GM19043 (cell line): ENCODE measurements at regions not wholly inside any gene's neighbourhood (a gene's known extent, or its start where the extent isn't known, plus 50 kb on each side); places are given as distances from the start of the nearest gene placed in this dataset.
"Not testable (repeated sequence)": the region's sequence is repeated elsewhere in the genome, so short reads cannot be mapped to it uniquely, and the experiment has no call there.

Source experiments
- ATAC-seq: cut with Tn5 transposase; IDR thresholded peaks from one replicate; pipeline ENCODE4 v1.9.1; 2021; ENCODE audit warnings: low read depth; ENCODE audit not compliant: unreplicated experiment

GRCh38 chr10:109426987-109427386 is 496.3 kb downstream of the XPNPEP1 start:
- ATAC-seq = no peak

GRCh38 chr10:109418795-109419194 is 504.5 kb downstream of the XPNPEP1 start:
- no peak for ATAC-seq

- ATAC-seq = no peak
These were observed 505.5 kb downstream of the XPNPEP1 start for GRCh38 chr10:109417803-109418202.

- no peak for ATAC-seq
These were observed 511.0 kb downstream of the XPNPEP1 start for GRCh38 chr10:109412353-109412752.

GRCh38 chr10:109411917-109412316 is 511.4 kb downstream of the XPNPEP1 start:
- ATAC-seq = no peak

- no peak for ATAC-seq
These were observed 518.0 kb downstream of the XPNPEP1 start for GRCh38 chr10:109405338-109405737.

- ATAC-seq = no peak
These were observed 519.8 kb downstream of the XPNPEP1 start for GRCh38 chr10:109403551-109403950.

GRCh38 chr10:109393425-109393824 is 529.9 kb downstream of the XPNPEP1 start:
- ATAC-seq = no peak

- ATAC-seq = no peak
These were observed 536.4 kb downstream of the XPNPEP1 start for GRCh38 chr10:109386921-109387320.

- ATAC-seq = no peak
These were observed 537.2 kb downstream of the XPNPEP1 start for GRCh38 chr10:109386101-109386500.

- ATAC-seq = no peak
These were observed 544.1 kb downstream of the XPNPEP1 start for GRCh38 chr10:109379186-109379585.

GRCh38 chr10:109374215-109374614 is 549.1 kb downstream of the XPNPEP1 start:
- no peak for ATAC-seq

- no peak for ATAC-seq
These were observed 564.0 kb downstream of the XPNPEP1 start for GRCh38 chr10:109359316-109359715.

GRCh38 chr10:109358325-109358724 is 565.0 kb downstream of the XPNPEP1 start:
- ATAC-seq = no peak

GRCh38 chr10:109348324-109348723 is 575.0 kb downstream of the XPNPEP1 start:
- no peak for ATAC-seq

GRCh38 chr10:109343293-109343692 is 580.0 kb downstream of the XPNPEP1 start:
- no peak for ATAC-seq

GRCh38 chr10:109341986-109342385 is 581.3 kb downstream of the XPNPEP1 start:
- ATAC-seq = no peak

- ATAC-seq = no peak
These were observed 595.3 kb downstream of the XPNPEP1 start for GRCh38 chr10:109328001-109328400.

GRCh38 chr10:109327266-109327665 is 596.0 kb downstream of the XPNPEP1 start:
- ATAC-seq = no peak

GRCh38 chr10:109324721-109325120 is 598.6 kb downstream of the XPNPEP1 start:
- no peak for ATAC-seq

- no peak for ATAC-seq
These were observed 605.5 kb downstream of the XPNPEP1 start for GRCh38 chr10:109317746-109318366.

GRCh38 chr10:109314016-109314415 is 609.3 kb downstream of the XPNPEP1 start:
- not testable (repeated sequence) for ATAC-seq

GRCh38 chr10:109312555-109312954 is 610.8 kb downstream of the XPNPEP1 start:
- not testable (repeated sequence) for ATAC-seq
